ENCODE measurements at regions not wholly inside any gene's neighbourhood (a gene's known extent, or its start where the extent isn't known, plus 50 kb on each side); places are given as distances from the start of the nearest gene placed in this dataset.

DNA sequence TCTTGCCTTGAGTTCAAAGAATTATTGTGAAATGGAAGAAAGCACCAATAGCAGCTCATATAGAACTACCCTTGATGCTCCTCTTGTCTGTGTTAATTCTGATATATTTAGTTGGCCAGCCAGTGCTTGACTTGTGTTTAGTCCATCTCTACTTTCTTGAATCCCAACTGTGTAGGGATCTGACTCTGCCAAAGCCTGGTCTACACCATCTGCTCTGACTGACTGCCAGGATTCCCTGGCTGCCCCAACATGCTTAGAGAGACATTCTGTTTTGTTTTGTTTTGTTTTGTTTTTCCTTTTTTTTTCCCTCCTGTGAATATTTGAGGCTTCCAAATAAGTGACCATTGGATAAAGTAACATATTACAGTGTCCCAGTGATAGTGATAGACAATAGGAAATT is 953.7 kb upstream of the MANEA start:
- Histone ChIP-seq H3K9ac (ENCODE audit: low read depth in 2 of 2, low read length in 2 of 2) (no peak overlapping the region), H3K27me3 (no peaks in the 10 kb centered on the region), H3K27ac (no peak overlapping the region), H3K4me1 (no peaks in the 10 kb centered on the region), H3K4me3 (no peak overlapping the region), H3K36me3 (no peaks in the 10 kb centered on the region), H3K9me3 (no peaks in the 10 kb centered on the region)
- intact Hi-C loops (cut with DNase I), result no loop called here
- TF ChIP-seq, protein P1, sequence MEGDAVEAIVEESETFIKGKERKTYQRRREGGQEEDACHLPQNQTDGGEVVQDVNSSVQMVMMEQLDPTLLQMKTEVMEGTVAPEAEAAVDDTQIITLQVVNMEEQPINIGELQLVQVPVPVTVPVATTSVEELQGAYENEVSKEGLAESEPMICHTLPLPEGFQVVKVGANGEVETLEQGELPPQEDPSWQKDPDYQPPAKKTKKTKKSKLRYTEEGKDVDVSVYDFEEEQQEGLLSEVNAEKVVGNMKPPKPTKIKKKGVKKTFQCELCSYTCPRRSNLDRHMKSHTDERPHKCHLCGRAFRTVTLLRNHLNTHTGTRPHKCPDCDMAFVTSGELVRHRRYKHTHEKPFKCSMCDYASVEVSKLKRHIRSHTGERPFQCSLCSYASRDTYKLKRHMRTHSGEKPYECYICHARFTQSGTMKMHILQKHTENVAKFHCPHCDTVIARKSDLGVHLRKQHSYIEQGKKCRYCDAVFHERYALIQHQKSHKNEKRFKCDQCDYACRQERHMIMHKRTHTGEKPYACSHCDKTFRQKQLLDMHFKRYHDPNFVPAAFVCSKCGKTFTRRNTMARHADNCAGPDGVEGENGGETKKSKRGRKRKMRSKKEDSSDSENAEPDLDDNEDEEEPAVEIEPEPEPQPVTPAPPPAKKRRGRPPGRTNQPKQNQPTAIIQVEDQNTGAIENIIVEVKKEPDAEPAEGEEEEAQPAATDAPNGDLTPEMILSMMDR (IDR thresholded peaks at IDR 0.05), result no peak
- DNase-seq, result no peak

DNA sequence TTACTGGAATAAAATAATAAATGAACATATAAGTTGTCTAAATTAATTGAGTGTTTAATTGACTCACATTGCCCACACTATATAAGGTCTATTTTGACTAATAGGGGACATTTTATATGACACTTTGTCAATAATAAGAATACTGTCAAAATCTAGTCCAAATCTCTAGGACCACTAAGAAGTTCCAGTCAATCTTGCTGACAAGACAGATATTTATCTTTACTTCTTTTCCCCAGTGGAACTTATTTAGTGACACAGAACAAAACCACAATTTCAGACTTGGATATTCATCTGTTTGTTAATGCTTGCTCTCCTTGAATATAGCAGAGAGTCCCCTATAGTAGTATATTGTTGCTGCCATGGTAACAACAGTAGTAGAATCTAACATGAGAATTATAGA is 954.6 kb upstream of the MANEA start:
- Histone ChIP-seq H3K9me3 (no peaks in the 10 kb centered on the region), H3K36me3 (no peaks in the 10 kb centered on the region), H3K27me3 (no peaks in the 10 kb centered on the region), H3K4me3 (no peak overlapping the region), H3K4me1 (no peaks in the 10 kb centered on the region), H3K9ac (ENCODE audit: low read depth in 2 of 2, low read length in 2 of 2) (no peak overlapping the region), H3K27ac (no peak overlapping the region)
- intact Hi-C loops (cut with DNase I), result no loop called here
- no peak for DNase-seq
- TF ChIP-seq, protein P1 (IDR thresholded peaks at IDR 0.05), result no peak

DNA sequence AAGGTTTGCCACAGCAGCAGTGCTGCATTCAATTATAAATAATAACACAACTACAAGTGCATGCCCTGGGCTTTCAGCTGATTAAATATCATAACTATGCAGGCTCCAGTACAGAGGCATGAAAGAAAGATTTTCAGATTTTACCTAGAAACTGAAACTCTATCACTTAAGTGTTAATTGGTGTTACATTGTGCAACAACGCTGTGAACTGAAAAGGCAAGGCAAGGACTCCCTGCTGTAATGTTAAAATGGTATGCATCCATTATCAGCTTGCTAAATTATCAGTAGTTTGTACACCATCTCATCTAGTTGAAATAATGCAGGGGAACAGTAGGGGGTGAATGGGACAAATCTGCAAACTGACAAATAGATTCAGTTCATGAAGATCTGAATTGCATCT is 976.7 kb upstream of the MANEA start:
- TF ChIP-seq, protein P1 (IDR thresholded peaks at IDR 0.05), result no peak
- no peaks in the 10 kb centered on the region for H3K4me1 ChIP-seq
- intact Hi-C loops (cut with DNase I), result no loop called here
- no peak overlapping the region for H3K27ac ChIP-seq
- no peak overlapping the region for H3K9ac ChIP-seq (ENCODE audit: low read depth in 2 of 2, low read length in 2 of 2)
- H3K9me3 ChIP-seq, result no peaks in the 10 kb centered on the region
- no peak for DNase-seq
- H3K36me3 ChIP-seq, result no peaks in the 10 kb centered on the region
- H3K27me3 ChIP-seq, result no peaks in the 10 kb centered on the region
- no peak overlapping the region for H3K4me3 ChIP-seq

DNA sequence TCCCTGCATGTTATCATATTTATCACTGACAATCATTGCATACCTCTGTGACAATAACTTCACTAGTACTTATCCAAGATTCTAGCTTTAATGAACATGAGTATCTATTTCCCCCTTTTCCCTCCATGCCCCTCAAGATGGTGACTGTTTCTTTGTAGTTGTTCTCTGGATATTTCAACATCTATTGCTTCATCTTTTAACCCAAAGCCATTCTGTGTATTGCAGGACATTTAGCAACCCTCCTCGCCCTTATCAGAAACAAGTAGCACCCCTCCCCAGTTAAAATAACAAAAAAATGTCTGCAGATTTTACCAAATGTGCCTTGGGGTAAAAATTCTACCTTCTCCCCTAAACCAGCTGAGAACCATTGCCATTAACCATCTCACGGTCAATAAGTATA is 979.8 kb upstream of the MANEA start:
- no peak overlapping the region for H3K4me3 ChIP-seq
- H3K36me3 ChIP-seq, result no peaks in the 10 kb centered on the region
- no peak overlapping the region for H3K9ac ChIP-seq (ENCODE audit: low read depth in 2 of 2, low read length in 2 of 2)
- TF ChIP-seq, protein P1 (IDR thresholded peaks at IDR 0.05), result no peak
- H3K27ac ChIP-seq, result no peak overlapping the region
- no peaks in the 10 kb centered on the region for H3K4me1 ChIP-seq
- no peaks in the 10 kb centered on the region for H3K27me3 ChIP-seq
- no peaks in the 10 kb centered on the region for H3K9me3 ChIP-seq
- no peak for DNase-seq
- intact Hi-C loops (cut with DNase I), result no loop called here

DNA sequence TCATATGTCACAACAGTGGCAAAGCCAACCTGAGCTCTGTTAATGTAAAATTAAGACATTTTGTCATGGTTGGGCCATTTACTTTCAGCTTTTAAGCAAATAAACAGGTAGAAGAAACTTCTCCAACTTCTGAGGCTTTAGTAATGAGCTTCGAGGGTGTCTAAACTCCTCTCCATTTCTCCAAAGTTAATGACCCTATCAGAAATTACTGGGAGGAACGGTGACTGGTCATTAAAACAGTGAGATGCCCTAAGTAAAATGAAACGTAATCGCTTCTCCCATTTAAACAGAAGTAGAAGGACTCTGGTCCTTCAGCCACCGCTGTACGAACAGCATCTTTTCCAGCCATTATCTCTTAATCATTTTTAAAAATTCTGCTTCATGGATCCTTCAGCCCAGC is 986.9 kb upstream of the MANEA start:
- H3K9me3 ChIP-seq, result no peaks in the 10 kb centered on the region
- no peaks in the 10 kb centered on the region for H3K27me3 ChIP-seq
- no peak overlapping the region for H3K9ac ChIP-seq (ENCODE audit: low read depth in 2 of 2, low read length in 2 of 2)
- intact Hi-C loops (cut with DNase I), result no loop called here
- H3K4me1 ChIP-seq, result no peaks in the 10 kb centered on the region
- DNase-seq, result no peak
- no peaks in the 10 kb centered on the region for H3K36me3 ChIP-seq
- H3K4me3 ChIP-seq, result no peak overlapping the region
- H3K27ac ChIP-seq, result no peak overlapping the region
- TF ChIP-seq, protein P1 (IDR thresholded peaks at IDR 0.05), result no peak

DNA sequence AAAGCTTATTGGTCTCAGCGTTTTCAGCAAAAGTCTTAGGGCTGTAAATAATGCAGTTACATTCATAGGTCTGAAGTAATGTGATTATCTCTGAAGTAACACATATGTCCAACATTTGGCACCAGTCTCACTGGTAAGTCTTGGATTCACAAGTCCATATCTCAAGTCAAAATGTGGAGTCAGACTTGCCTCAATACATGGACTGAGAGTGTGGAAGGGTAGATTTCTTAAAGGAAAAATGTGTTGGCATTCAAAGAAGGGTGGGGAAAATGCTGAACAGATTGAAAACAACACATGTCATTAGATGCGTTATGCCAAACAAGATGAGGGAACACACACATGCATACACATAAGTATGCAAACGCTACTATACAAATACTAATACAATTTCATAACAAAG is 989.0 kb upstream of the MANEA start:
- H3K9me3 ChIP-seq, result no peaks in the 10 kb centered on the region
- TF ChIP-seq, protein P1 (IDR thresholded peaks at IDR 0.05), result no peak
- H3K27ac ChIP-seq, result no peak overlapping the region
- DNase-seq, result no peak
- H3K36me3 ChIP-seq, result no peaks in the 10 kb centered on the region
- H3K9ac ChIP-seq (ENCODE audit: low read depth in 2 of 2, low read length in 2 of 2), result no peak overlapping the region
- intact Hi-C loops (cut with DNase I), result no loop called here
- H3K4me3 ChIP-seq, result no peak overlapping the region
- H3K4me1 ChIP-seq, result no peaks in the 10 kb centered on the region
- no peaks in the 10 kb centered on the region for H3K27me3 ChIP-seq
